ENCODE measurements at regions not wholly inside any gene's neighbourhood (a gene's known extent, or its start where the extent isn't known, plus 50 kb on each side); places are given as distances from the start of the nearest gene placed in this dataset.
"Not testable (repeated sequence)": the region's sequence is repeated elsewhere in the genome, so short reads cannot be mapped to it uniquely, and the experiment has no call there.

DNA sequence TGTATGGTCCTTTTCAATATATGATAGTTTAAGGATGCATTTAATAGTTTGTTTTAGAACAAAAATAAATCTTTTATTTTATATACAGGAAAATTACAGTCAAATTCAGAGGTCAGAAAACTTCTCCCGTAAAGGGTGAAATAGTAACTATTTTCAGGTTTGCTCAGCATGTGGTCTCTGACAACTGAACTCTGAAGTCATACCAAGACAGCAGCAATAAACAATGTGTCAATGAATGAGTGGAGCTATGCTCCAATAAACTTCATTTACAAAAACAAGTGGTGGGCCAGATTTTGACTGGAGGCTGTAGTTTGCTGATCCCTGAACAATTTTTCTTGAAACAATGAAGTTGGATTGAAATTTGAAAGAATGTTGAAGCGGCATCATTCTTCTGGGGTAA, 123.6 kb downstream of the ZNF248 start:
- no peak for DNase-seq (ENCODE audit: low spot score)

DNA sequence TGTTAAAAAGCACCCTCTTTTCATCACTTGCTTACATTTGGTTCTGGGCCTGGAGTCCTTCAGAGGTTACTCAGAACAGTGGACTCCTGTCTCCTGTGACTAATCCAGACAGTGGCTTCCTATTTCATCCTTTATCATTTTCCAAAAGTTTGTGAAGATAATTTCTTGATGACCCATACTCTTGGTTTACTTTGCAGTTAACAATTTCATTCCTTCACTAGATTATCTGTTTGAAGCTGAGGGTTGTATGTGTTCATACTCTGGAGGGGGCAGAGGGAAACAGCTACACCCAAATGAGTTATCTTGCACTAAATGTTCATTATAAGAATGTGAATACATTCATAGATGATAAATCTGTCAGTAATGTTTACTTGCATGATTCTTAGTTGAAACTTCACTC, 124.7 kb downstream of the ZNF248 start:
- DNase-seq (ENCODE audit: low spot score) = no peak

DNA sequence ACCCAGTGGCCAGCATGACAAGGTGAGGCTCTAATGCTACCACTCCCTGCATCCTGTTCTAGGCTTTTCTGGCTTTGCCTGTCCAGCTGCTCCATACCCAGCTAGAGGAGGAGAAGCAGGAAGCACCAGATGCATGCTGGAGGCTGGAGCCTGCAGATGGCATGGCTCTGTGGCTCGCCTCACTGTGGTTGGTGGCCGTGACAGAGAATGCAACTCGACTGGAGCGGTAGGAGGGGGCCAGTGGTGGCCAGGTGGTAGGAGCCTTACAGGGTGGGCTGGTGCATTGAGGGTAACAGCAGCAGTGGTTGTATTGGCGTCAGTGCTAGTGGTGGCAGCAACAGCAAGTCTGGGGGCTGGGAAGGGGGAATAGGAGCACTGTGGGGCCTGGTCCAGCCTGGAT, 128.6 kb downstream of the ZNF248 start:
- no peak for DNase-seq (ENCODE audit: low spot score)

DNA sequence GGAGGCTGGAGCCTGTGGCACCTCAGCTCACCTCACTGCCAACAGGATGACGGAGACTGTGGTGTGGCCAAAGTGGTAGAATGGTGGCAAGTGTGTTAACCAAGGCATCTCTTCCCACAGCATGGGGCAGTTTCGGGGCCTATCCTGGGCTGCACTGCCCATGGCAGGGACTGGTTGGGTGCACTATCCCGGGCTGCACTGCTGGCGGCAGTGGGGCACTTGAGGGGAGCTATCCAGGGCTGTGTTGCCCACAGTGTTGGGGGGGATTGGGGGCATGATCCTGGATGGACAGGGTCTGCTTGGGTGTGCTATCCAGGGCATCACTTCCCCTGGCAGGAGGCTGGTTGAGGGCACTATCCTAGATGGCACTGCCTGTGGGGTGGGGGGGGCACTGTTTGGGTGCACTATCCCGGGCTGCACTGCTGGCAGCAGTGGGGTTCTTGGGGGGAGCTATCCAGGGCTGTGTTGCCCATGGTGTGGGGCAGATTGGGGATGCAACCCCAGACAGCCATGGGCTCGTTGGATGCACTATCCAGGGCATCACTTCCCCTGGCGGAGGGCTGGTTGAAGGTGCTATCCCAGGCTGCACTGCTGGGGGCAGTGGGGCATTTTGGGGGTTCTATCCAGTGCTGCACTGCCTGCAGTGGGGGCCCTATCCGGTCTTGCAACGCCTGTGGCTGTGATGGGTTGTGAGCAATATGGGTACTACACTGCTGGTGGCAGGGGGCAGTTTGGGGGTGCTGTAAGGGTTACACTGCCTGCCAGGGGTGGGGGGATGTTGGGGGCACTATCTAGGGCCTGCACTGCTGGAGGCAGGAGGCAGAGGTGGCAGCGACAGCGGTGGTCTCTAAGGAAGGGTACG, 129.7 kb downstream of the ZNF248 start:
- DNase-seq (ENCODE audit: low spot score) = no peak

DNA sequence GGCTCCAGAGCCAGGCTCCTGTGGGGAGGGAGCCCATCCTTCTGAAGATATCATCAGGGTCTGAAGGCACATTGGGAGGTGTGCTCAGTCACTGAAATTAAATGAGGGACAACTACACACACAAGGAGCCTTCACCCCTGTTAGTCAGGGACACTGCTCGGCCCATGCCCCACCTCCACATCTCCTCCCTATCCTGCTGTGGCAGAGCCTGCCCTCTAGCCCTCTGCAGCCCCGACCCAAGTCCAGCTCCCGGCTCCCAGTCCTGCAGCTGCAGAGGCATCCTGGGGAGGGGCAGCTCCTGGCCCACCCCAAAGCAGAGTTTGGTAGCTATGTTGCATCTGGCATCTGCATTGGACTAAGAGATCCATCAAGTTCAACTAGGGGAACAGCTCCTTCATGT, 136.3 kb downstream of the ZNF248 start:
- DNase-seq (ENCODE audit: low spot score) = no peak

DNA sequence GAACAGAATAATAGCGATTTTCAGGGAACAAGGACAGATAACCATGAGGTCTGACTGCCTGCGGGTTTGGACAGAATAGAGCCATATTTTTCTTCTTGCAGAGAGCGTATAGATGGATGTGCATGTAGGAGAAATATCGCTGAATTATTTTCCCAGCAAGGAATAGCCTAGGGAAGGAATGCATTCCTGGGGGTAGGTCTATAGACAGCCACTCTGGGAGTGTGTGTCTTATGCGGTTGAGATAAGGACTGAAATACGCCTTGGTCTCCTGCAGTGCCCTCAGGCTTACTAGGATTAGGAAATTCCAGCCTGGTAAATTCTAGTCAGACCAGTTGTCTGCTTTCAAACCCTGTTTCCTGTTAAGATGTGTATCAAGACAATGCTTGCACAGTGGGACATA, 139.3 kb downstream of the ZNF248 start:
- DNase-seq (ENCODE audit: low spot score) = not testable (repeated sequence)

DNA sequence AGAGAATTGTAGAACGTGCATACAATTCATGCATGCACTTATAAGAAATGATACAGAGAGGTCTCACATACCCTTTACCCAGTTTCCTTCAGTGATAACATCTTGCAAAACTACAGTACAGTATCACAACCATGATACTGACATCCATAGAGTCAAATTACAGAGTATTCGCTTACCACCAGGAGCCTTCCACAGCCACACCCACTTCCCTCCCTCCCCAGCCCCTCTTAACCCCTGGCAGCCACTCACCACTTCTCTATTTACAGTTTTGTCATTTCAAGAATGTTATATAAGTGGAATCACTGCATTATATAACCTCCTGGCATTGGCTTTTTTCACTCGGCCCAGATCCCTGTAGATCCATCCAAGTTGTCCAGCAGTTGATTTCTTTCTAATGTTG, 143.8 kb downstream of the ZNF248 start:
- DNase-seq (ENCODE audit: low spot score) = no peak

DNA sequence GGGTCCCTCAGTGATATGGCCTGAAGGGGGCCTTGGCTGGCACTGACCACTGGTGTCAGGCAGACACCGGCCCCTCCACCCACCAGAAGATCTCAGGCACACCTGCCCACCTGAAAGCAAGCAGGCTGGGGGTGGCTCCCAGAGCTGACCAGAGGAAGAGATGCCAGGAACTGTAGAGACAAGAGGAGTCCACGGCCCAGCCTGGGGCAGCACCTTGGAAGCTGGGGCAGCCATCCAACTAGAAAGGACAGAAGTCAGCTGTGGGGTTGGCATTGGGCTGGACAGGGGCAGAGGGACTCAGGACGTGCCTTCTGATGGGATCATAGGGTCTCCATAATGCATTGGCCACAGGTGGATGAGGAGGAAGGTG, 144.3 kb downstream of the ZNF248 start:
- DNase-seq (ENCODE audit: low spot score) = no peak

DNA sequence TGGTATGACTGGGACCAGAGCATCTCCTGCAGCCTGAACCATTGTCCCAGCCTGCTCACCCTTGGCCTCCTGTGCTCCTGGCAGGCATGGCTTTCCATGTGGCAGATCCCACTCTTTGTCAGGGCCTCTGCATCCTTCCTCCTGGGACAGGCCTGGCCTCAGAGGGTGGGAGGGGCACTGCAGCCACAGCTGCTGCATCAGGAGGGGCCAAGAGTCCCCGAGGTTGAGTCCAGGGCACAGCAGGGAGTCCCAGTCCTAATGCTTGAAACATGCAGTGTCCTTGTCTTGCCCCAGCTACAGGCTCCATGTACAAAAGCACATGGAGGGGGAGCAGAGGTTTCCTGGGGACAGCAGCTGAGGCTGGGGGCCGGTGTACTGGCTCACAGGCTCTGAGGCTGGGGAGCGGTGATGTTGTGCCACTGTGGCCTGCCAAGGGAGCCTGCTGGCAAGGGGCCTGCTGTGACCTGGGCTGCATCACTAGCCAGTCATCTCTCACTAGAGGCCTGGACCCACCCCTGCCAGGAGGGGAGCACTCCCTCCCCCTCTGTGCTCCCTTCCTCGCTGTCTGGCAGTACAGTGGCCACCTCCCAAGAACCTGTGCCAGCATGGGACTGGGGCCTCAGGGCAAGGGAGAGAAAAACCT, 144.8 kb downstream of the ZNF248 start:
- no peak for DNase-seq (ENCODE audit: low spot score)

DNA sequence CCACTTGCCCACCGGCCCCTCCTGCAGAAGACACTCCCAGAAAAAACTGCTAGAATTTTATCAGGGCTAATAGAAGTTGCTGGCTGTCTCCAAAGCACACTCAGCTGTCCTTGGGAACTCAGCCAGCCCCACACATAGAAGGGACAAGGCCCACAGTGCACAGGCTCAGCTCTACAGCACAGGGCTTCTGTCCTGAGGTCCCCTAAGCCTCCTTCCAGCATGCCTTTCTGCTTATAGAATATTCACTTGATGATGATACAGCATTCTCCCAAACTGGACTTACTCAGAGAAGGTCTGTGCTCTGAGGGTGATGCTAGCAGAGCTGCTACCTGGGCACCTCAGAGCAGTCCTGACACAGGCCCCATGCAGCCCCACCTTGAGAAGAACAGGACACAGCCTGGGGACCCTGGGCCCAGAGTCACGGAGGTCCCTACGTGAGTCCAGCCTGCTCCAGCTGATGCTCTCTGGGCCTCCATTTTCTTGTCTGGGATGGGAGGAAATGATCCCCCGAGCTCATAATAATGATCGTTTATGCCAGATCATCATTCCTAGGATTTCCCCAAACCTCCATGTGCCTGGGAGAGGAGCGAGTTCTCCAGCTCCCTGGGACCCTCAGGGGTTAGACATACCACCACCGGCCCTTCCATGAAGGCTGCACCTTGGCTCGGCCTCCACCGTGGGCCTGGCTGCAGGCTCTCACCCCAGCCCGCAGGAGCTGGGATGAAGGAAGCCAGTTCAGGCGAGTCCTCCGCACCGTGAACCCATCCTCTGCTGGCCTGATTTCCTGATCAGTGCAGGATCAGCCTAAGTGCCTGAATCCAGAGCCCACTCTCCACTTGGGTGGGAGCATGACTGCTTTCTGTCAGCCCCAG, 145.6 kb downstream of the ZNF248 start:
- DNase-seq (ENCODE audit: low spot score) = no peak

DNA sequence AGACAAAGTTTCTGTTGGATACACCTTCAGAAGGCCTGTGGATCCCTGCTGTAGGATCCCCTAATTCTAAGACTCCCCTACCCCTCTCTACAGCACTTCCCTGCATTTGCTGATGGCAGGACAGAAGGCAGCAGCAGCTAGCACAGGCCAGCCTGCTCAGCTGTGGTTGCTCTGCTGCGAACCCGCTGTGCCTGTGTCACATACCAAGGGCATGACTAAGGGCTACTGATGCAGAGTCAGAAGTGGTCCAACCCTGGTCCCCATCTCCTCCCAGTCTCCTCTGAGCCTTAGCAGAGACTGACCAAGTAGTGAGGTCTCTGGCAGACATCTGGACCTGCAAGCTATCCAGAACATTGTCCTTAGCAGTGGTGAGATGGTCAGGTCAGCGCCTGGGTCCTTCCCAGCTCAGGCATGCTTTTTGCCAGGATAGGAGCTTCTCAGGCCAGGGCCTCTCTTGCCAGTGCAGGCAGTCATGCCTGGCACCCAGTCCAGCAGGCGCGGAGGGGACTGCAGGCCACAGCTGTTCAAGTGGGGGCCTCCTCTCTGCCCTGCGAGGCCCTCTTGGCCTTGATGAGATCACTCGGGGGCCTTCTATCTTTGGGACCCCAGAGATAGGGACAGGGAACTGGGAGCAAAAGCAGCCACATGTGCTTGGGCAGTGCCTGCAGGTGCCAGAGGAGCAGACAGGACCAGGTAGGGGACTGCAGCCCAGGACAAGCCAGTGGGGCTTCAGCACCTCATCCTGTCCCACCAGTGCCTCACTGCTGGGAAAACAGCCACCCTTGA, 146.4 kb downstream of the ZNF248 start:
- no peak for DNase-seq (ENCODE audit: low spot score)

DNA sequence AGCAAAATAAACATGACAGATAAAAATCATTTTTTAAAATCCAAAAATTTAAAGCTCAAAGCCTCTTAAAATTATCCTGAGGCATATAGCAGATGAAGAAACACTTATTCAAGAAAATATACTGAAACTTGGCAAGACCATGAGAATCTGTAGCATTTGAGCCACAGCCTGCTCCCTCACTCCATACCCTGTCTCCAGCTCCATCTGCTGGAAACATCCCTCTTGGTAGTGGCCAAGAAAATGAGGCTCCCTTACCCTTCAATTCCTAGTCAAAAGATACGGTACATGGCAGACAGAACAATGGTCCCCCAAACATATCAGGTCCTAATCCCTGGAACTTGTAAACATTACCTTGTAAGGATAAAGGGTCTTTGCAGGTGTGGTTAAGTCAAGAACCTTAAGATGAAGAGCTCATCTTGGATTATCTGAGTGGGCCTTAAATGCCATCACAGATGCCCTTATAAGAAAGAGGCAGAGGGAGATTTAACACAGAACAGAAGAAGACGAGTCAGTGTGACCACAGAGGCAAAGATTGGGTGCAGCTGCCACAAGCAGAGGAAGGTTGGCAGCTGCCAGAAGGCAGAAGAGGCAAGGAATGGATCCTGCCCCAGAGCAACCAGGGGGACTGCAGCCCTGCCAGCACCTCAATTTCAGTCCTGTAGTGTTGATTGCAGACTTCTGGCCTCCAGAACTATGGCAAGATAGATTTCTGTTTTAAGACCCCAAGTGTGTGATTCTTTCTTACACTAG, 149.4 kb downstream of the ZNF248 start:
- DNase-seq (ENCODE audit: low spot score) = no peak

DNA sequence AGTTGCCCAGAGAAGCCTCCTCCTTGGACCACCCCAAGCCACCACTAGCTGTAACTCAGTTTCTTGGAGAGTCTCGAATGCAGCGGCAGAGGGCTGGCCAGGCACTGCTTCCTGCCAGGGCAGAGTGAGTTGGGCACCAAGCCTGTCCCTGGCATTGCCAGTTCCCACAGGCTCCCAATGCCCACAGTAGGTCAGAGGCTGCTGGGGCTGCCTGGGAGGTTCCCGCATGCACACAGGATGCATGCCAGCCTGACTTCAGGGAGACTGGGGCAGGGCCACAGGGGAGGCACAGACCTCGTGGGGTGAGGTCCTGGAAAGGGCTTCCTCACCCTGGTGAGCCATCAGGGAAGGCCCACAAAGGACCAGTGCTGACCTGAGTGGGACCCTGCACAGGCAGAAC, 152.8 kb downstream of the ZNF248 start:
- no peak for DNase-seq (ENCODE audit: low spot score)

DNA sequence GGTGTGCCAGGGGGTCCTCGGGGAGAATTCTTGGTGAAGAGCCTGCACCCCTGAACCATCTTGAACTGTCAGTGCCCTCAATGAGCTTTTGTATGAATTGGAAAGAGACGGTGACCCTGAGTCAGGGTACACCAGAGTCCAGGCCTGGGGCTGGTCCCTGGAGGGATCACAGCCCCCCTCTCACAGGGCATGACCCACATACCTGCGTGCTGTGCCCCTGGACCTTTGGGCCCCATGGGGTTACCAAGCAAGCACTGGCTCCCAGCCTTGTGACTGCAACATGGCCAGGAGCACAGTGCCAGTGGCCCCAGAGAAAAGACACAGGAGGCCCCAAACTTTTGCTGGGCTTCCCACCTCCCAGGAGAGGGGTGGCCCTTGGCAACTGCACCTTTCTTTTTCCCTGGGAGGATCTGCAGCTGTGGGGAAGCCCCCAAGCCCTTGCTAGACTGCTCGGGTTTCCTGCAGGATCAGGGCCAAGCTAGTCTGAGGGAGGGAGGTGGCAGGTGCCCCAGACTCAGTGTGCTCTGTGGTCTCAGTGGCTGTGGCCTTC, 153.5 kb downstream of the ZNF248 start:
- DNase-seq (ENCODE audit: low spot score) = peak; percentile 9

DNA sequence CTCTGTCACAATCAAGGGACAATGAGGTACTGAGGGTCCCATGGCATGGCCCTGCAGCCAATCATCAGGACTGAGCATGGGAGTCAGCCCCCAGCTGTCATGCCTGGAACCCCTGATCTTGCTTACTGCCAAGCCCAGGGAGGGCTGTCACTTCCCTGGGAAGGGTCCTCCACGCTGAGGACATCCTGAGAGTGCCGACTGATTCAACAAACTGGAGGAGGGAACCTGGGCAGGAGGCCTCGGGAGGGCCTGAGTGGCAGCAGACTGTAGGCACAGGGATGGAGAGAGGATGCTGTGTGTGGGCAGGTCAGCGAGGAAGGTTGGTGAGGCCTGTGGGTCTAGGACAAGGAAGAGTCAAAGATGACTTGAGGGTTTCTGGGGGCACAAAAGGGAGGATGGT, 154.3 kb downstream of the ZNF248 start:
- no peak for DNase-seq (ENCODE audit: low spot score)

DNA sequence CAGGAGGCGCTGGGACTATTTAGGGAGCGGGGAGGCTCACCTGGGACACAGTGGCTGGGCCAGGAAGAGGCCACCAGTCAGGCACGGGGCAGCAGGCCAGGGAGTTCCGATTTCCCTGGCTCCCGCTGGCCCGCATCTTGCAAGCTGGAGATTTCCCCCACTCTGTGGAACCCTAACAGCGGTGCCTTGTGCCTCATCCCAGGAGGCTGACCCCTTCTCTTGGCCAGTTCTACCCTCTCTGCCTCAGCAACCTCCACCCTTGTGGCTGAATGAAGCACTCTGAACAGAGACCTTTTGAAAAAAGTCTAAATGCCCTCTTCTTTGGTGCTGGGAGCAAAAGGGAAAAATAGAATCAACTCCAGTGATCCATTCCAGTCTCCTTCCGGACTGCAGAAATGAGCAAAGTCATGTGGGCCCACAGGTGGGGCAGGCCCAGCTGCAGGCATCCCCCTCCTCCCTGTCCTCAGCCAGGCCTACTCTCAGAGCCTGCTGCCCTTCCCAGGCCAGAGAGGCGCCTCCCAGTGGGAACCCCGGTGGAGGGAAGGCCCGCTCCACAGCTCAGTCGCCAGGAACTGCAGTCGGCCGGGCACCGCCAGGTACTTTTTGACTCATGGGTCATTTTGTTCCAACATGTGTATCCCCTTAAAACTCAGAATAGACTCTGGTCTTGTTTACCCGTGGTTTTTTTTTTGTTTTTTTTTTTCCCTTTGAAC, 155.5 kb downstream of the ZNF248 start:
- no peak for DNase-seq (ENCODE audit: low spot score)

DNA sequence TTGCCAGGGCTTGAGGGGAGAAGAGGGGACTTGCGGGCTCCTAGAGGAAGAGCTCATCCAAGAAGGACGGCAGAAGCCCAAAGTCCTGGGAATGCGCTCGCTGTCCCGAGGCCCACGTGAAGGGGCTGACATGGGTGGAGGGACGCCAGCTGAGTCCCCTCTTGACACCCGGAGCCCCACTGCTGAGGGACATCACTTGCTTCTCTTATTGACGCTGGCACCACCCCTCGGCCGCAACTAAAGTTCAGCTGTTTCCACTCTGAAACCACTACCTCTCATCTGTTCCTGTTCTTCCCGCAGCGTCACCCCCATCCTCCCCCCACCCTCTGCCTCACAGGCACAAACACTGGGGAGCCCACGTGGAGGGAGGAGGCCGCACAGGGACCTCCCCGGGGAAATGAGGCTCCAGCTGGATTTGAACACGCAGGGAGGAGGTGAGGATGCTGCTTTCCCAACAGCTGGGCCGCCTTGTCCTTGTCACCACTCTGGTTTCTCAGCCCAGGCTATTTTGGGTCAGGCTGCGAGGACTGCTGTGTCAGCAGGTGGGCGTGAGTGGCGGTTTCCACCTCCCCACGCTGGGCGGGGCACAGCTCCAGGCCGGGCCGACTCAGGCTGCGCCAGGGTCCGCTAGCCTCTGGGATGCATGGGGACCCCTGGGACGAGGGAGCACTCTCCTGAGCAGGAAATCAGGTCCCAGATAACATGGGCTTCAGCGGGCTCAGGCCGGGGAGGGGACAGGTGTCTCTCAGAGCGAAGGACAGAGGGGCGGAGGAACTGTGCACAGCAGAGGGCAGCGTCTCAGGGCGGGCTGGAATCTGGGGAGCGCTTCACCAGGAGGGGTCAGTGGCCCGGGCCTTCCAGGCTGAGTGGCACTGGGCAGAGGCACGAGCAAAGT, 156.3 kb downstream of the ZNF248 start:
- no peak for DNase-seq (ENCODE audit: low spot score)

DNA sequence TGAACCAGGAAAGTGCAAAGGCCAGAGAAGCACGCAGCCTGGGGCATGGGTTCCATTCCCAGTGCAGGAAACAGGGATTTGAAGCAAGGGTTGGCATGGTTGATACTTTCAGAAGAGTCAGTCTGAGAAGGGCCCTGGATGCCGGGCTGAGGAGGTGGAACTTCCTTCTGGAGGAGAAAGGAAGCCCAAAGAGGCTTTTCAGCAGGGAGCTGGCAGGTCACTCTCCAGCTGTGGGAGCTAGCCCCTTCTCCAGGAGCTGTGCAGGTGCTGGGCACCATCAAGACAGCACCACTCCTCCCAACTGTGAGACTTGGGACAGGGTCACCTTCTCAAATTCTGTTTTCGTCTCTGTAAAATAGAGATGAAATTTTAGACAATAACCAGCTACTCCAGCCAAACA, 169.8 kb downstream of the ZNF248 start:
- DNase-seq (ENCODE audit: low spot score) = no peak
